Liver (tissue), 8 donors: ENCODE measurements at regions not wholly inside any gene's neighbourhood (a gene's known extent, or its start where the extent isn't known, plus 50 kb on each side); places are given as distances from the start of the nearest gene placed in this dataset.

Experiments used
- DNase-seq: peaks from one replicate; pipeline ENCODE4 v3.0.0-alpha.2; 2017; ENCODE audit warnings: low spot score
- H3K27ac ChIP-seq, 2 donors: one replicate each; pipeline ENCODE4 v1.7.0; 2013; ENCODE audit warnings: inconsistent platforms in 2 of 2, low read length in 2 of 2, control low read depth in 1 of 2, low read depth in 1 of 2, mild to moderate bottlenecking in 1 of 2
- H3K27me3 ChIP-seq, 4 donors: one replicate each; pipeline versions ENCODE4 v1.6.1 to v1.7.0; 2013; ENCODE audit warnings: low read length in 3 of 4, inconsistent platforms in 1 of 4, mild to moderate bottlenecking in 1 of 4, moderate library complexity in 1 of 4; ENCODE audit not compliant: control insufficient read depth in 4 of 4, insufficient read depth in 4 of 4
- H3K36me3 ChIP-seq, 4 donors: one replicate each; pipeline versions ENCODE4 v1.6.1 to v1.7.0; 2013; ENCODE audit warnings: low read length in 3 of 4, mild to moderate bottlenecking in 3 of 4, low read depth in 1 of 4, moderate library complexity in 1 of 4; ENCODE audit not compliant: control insufficient read depth in 4 of 4, insufficient read depth in 3 of 4
- H3K4me1 ChIP-seq, 4 donors: one replicate each; pipeline versions ENCODE4 v1.6.1 to v1.7.0; 2013; ENCODE audit warnings: low read length in 3 of 4, mild to moderate bottlenecking in 3 of 4, moderate library complexity in 1 of 4; ENCODE audit not compliant: control insufficient read depth in 4 of 4, insufficient read depth in 4 of 4
- H3K4me3 ChIP-seq, 3 donors: one replicate each; pipeline versions ENCODE4 v1.6.1 to v1.7.0; 2013; ENCODE audit warnings: low read length in 3 of 3, control low read depth in 1 of 3, low read depth in 1 of 3, mild to moderate bottlenecking in 1 of 3
- H3K9ac ChIP-seq, 2 donors: one replicate each; pipeline ENCODE4 v1.7.0; 2013; ENCODE audit warnings: low read length in 2 of 2, mild to moderate bottlenecking in 2 of 2, moderate library complexity in 2 of 2, control low read depth in 1 of 2, low read depth in 1 of 2
- H3K9me3 ChIP-seq, 4 donors: one replicate each; pipeline versions ENCODE4 v1.6.1 to v1.7.0; 2013; ENCODE audit warnings: low read length in 3 of 4; ENCODE audit not compliant: control insufficient read depth in 4 of 4
- CTCF ChIP-seq: fragments of 150-350 bp; IDR thresholded peaks from 2 replicates; pipeline ENCODE4 v1.5.1; 2017; ENCODE audit warnings: improper control_type of control experiment, low read depth, low read length; ENCODE audit not compliant: missing input control
- EGR1 ChIP-seq, 2 donors: IDR thresholded peaks; 2 replicates each; pipeline ENCODE4 v1.6.1; 2016 to 2018; ENCODE audit warnings: antibody characterized with exemption in 2 of 2, low read depth in 2 of 2
- FOXA1 ChIP-seq: IDR thresholded peaks from 2 replicates; pipeline ENCODE4 v1.6.1; 2016; ENCODE audit warnings: antibody characterized with exemption
- FOXA2 ChIP-seq: IDR thresholded peaks from 2 replicates; pipeline ENCODE4 v1.6.1; 2016; ENCODE audit warnings: antibody characterized with exemption
- GABPA ChIP-seq, 2 donors: IDR thresholded peaks in 1 of 2; conservative IDR thresholded peaks in 1 of 2; 2 replicates each; pipeline ENCODE4 v1.6.1; 2016; ENCODE audit warnings: antibody characterized with exemption in 2 of 2, mild to moderate bottlenecking in 1 of 2, moderate library complexity in 1 of 2
- HNF4A ChIP-seq, 2 donors: conservative IDR thresholded peaks; 2 replicates each; pipeline ENCODE4 v1.6.1; 2016; ENCODE audit warnings: antibody characterized with exemption in 2 of 2, mild to moderate bottlenecking in 2 of 2
- HNF4G ChIP-seq: IDR thresholded peaks from 2 replicates; pipeline ENCODE4 v1.6.1; 2016; ENCODE audit warnings: antibody characterized with exemption
- MAX ChIP-seq: IDR thresholded peaks from 2 replicates; pipeline ENCODE4 v1.6.1; 2016; ENCODE audit warnings: antibody characterized with exemption
- NR2F2 ChIP-seq: IDR thresholded peaks from 2 replicates; pipeline ENCODE4 v1.6.1; 2016; ENCODE audit warnings: antibody characterized with exemption
- RAD21 ChIP-seq, 2 donors: IDR thresholded peaks; 2 replicates each; pipeline ENCODE4 v1.6.1; 2016; ENCODE audit warnings: antibody characterized with exemption in 2 of 2, mild to moderate bottlenecking in 2 of 2
- REST ChIP-seq: IDR thresholded peaks from 2 replicates; pipeline ENCODE4 v1.6.1; 2016; ENCODE audit warnings: antibody characterized with exemption, mild to moderate bottlenecking
- RXRA ChIP-seq, 2 donors: IDR thresholded peaks; 2 replicates each; pipeline ENCODE4 v1.6.1; 2017 to 2018; ENCODE audit warnings: antibody characterized with exemption in 2 of 2, mild to moderate bottlenecking in 1 of 2
- TAF1 ChIP-seq: conservative IDR thresholded peaks from 2 replicates; pipeline ENCODE4 v1.6.1; 2016; ENCODE audit warnings: antibody characterized with exemption, mild to moderate bottlenecking
- YY1 ChIP-seq: IDR thresholded peaks from 2 replicates; pipeline ENCODE4 v1.6.1; 2016; ENCODE audit warnings: antibody characterized with exemption, mild to moderate bottlenecking
- ZBTB33 ChIP-seq: IDR thresholded peaks from 2 replicates; pipeline ENCODE4 v1.6.1; 2016; ENCODE audit warnings: antibody characterized with exemption
- WGBS: extraction: QIAGEN DNeasy Blood & Tissue Kit; methylation state at CpG from one replicate; pipeline ENCODE4 v1.1.7; 2013; 5-methylcytosine and 5-hydroxymethylcytosine counted together
- donor health status: healthy.
- donor health status: healthy.
- donor health status: healthy.
- donor health status: healthy.
- donor health status: healthy.

- TF ChIP-seq FOXA1 (no peak), HNF4G (no peak), NR2F2 (no peak), RXRA (IDR thresholded peaks at IDR 0.05) (no peak), HNF4A (conservative IDR thresholded peaks at IDR 0.05) (no peak)
Observed at GRCh38 chr2:146764301-146764700, 1080.5 kb upstream of the ACVR2A start (continued).

GRCh38 chr2:146762786-146763185, 1082.0 kb upstream of the ACVR2A start:
- Histone ChIP-seq H3K27ac (no peak overlapping the region), H3K36me3 (no peaks in the 10 kb centered on the region), H3K27me3 (no peaks in the 10 kb centered on the region), H3K9ac (no peak overlapping the region), H3K4me3 (no peak overlapping the region), H3K9me3 (no peaks in the 10 kb centered on the region), H3K4me1 (no peaks in the 10 kb centered on the region)
- no peak for TF ChIP-seq FOXA2
- 78% methylated on average over 2 of the region's 2 CpGs for WGBS
- no peak for DNase-seq

GRCh38 chr2:146754606-146755005, 1090.2 kb upstream of the ACVR2A start:
- WGBS: 89% methylated on average over 4 of the region's 4 CpGs
- DNase-seq: no peak
- no peaks in the 10 kb centered on the region for H3K4me1 ChIP-seq
- no peaks in the 10 kb centered on the region for H3K9me3 ChIP-seq
- H3K27ac ChIP-seq: no peak overlapping the region
- H3K9ac ChIP-seq: no peak overlapping the region
- H3K27me3 ChIP-seq: peaks cover 0 to 4% (median 0%) of the 10 kb centered on the region in 4 donors
- H3K36me3 ChIP-seq: no peaks in the 10 kb centered on the region
- no peak overlapping the region for H3K4me3 ChIP-seq
- TF ChIP-seq RXRA (IDR thresholded peaks at IDR 0.05): no peak
- TF ChIP-seq MAX: no peak
- no peak for TF ChIP-seq REST
- no peak for TF ChIP-seq HNF4G
- TF ChIP-seq FOXA1: no peak

GRCh38 chr2:146748046-146748445, 1096.8 kb upstream of the ACVR2A start:
- DNase-seq: no peak
- no peak overlapping the region for H3K27ac ChIP-seq
- H3K9me3 ChIP-seq: no peaks in the 10 kb centered on the region
- TF ChIP-seq FOXA1: no peak
- TF ChIP-seq MAX: no peak
- TF ChIP-seq CTCF: no peak
- no peak for TF ChIP-seq RAD21 (IDR thresholded peaks at IDR 0.05)
- TF ChIP-seq RXRA (IDR thresholded peaks at IDR 0.05): no peak
- TF ChIP-seq NR2F2: no peak
- no peak for TF ChIP-seq GABPA (IDR thresholded peaks at IDR 0.05 in 1 of 2, conservative IDR thresholded peaks at IDR 0.05 in 1 of 2)
- TF ChIP-seq ZBTB33: no peak
- no peak for TF ChIP-seq EGR1 (IDR thresholded peaks at IDR 0.05; ENCODE audit: low read depth in 2 of 2)
- TF ChIP-seq YY1: no peak
- TF ChIP-seq TAF1: no peak
- no peaks in the 10 kb centered on the region for H3K4me1 ChIP-seq
- WGBS: 70% methylated on average over 3 of the region's 3 CpGs
- no peak overlapping the region for H3K4me3 ChIP-seq
- H3K27me3 ChIP-seq: peaks cover 0 to 4% (median 0%) of the 10 kb centered on the region in 4 donors
- H3K9ac ChIP-seq: no peak overlapping the region
- H3K36me3 ChIP-seq: no peaks in the 10 kb centered on the region
